Pancreas (tissue), 10 donors: ENCODE measurements at regions not wholly inside any gene's neighbourhood (a gene's known extent, or its start where the extent isn't known, plus 50 kb on each side); places are given as distances from the start of the nearest gene placed in this dataset.

Experiments
- ATAC-seq, 4 donors: fragments of 200-7000 bp; cut with Tn5 transposase; one replicate each; pipeline versions ENCODE4 v1.8.0 to v1.9.1; 2020; ENCODE audit warnings: mild to moderate bottlenecking in 4 of 4, moderate library complexity in 4 of 4
- DNase-seq, 6 donors: peaks; one replicate each; pipeline ENCODE4 v3.0.0-alpha.2; 2020
- FAIRE-seq: peaks from 2 replicates; lab custom pipeline; 2012; peaks lifted over from hg19 to GRCh38; lab: Jason Lieb, UNC
- H3K27ac ChIP-seq, 4 donors: fragments of 200-600 bp; sonication (generic); 1 replicate in 3 of 4; 2 replicates in 1 of 4; pipeline versions ENCODE4 v1.5.0 to v1.8.0; 2020
- H3K27me3 ChIP-seq, 4 donors: fragments of 200-600 bp; one replicate each; pipeline ENCODE4 v1.8.0; 2021
- H3K36me3 ChIP-seq, 3 donors: fragments of 200-600 bp; sonication (generic) in 1 of 3; one replicate each; pipeline versions ENCODE4 v1.5.0 to v1.8.0; 2020 to 2021
- H3K4me1 ChIP-seq, 3 donors: fragments of 200-600 bp; one replicate each; pipeline ENCODE4 v1.8.0; 2021
- H3K4me3 ChIP-seq, 4 donors: fragments of 200-600 bp; sonication (generic) in 2 of 4; one replicate each; pipeline versions ENCODE4 v1.5.0 to v1.8.0; 2020 to 2021
- H3K9me3 ChIP-seq, 4 donors: fragments of 200-600 bp; one replicate each; pipeline ENCODE4 v1.8.0; 2021
- CTCF ChIP-seq, 4 donors: fragments of 200-600 bp; sonication (generic) in 3 of 4; IDR thresholded peaks; one replicate each; pipeline versions ENCODE4 v1.5.0 to v1.8.0; 2021; ENCODE audit warnings: antibody characterized with exemption in 4 of 4
- WGBS, 2 donors: extraction: QIAGEN DNeasy Blood & Tissue Kit; methylation state at CpG; one replicate each; pipeline ENCODE4 v1.1.7; 2013; 5-methylcytosine and 5-hydroxymethylcytosine counted together
- intact Hi-C, 3 donors: fragments of 100-400 bp; cut with DNase I; formaldehyde crosslinking; loops; one replicate each; pipeline versions ENCODE4 v1.11.1 to v1.14.2; 2022
- donor health status: healthy with polysubstance abuse.
- donor health status: DM: no; HTN: no; CAD: no; lungs with moderate emphysema.
- donor health status: DM: no; HTN: no; CAD: no.
- donor health status: control.
- donor health status: control.
- donor health status: Bipolar disorder and iron deficiency.
- donor health status: DM: yes; HTN: yes; CAD: no.
- donor health status: DM: no; HTN: no; CAD: no.
- donor health status: DM: no; HTN: no; CAD: no.
- donor health status: DM: yes; HTN: yes; CAD: no.

- no peaks in the 10 kb centered on the region for H3K27me3 ChIP-seq
- WGBS, 2 donors: 5 to 7% methylated on average over 28 of the region's 28 CpGs
- ATAC-seq (peak in 2 of 4 donors; percentile 0), DNase-seq (peak in 4 of 6 donors; percentile 37 to 76 (median 62)), FAIRE-seq (no peak)
- peak overlapping the region; percentile 75 to 98 (median 88) for H3K4me3 ChIP-seq
- no peak for TF ChIP-seq CTCF (IDR thresholded peaks at IDR 0.05)
- peaks cover 22 to 29% (median 23%) of the 10 kb centered on the region in 3 donors for H3K4me1 ChIP-seq
- peak overlapping the region; percentile 93 to 98 (median 97) for H3K27ac ChIP-seq
- H3K36me3 ChIP-seq: no peaks in the 10 kb centered on the region
- H3K9me3 ChIP-seq: no peaks in the 10 kb centered on the region
- intact Hi-C loops: no loop called here
These were observed 76.4 kb upstream of the PPARA start for GRCh38 chr22:46073683-46074504.

- FAIRE-seq: no peak
- Histone ChIP-seq H3K27ac (peak overlapping the region; percentile 93 to 98 (median 97)), H3K4me1 (peaks cover 32 to 39% (median 34%) of the 10 kb centered on the region in 3 donors), H3K36me3 (no peaks in the 10 kb centered on the region), H3K27me3 (no peaks in the 10 kb centered on the region), H3K4me3 (peak overlapping the region; percentile 75 to 98 (median 88)), H3K9me3 (no peaks in the 10 kb centered on the region)
- intact Hi-C loops: no loop called here
- DNase-seq: peak in 4 of 6 donors; percentile 53 to 81 (median 62)
- no peak for TF ChIP-seq CTCF (IDR thresholded peaks at IDR 0.05)
- 6% methylated on average over 19 of the region's 19 CpGs for WGBS, 2 donors
- no peak for ATAC-seq
These were observed 75.4 kb upstream of the PPARA start for GRCh38 chr22:46074771-46075551.

GRCh38 chr22:46075764-46076531 is 74.4 kb upstream of the PPARA start:
- H3K36me3 ChIP-seq: no peaks in the 10 kb centered on the region
- H3K4me3 ChIP-seq: peak overlapping the region in 3 of 4 donors; percentile 87 to 98 (median 89)
- intact Hi-C loops: no loop called here
- ATAC-seq (no peak), FAIRE-seq (no peak), DNase-seq (peak in 4 of 6 donors; percentile 21 to 57 (median 42))
- no peak for TF ChIP-seq CTCF (IDR thresholded peaks at IDR 0.05)
- H3K27ac ChIP-seq: peak overlapping the region; percentile 93 to 98 (median 97)
- 8 to 10% methylated on average over 15 of the region's 15 CpGs for WGBS, 2 donors
- no peaks in the 10 kb centered on the region for H3K9me3 ChIP-seq
- H3K4me1 ChIP-seq: peaks cover 32 to 41% (median 35%) of the 10 kb centered on the region in 3 donors
- H3K27me3 ChIP-seq: no peaks in the 10 kb centered on the region

GRCh38 chr22:46076651-46077339 is 73.5 kb upstream of the PPARA start:
- no peak for TF ChIP-seq CTCF (IDR thresholded peaks at IDR 0.05)
- H3K4me1 ChIP-seq: peaks cover 34 to 43% (median 41%) of the 10 kb centered on the region in 3 donors
- FAIRE-seq: no peak
- H3K36me3 ChIP-seq: no peaks in the 10 kb centered on the region
- peak in 4 of 6 donors; percentile 43 to 81 (median 70) for DNase-seq
- peak overlapping the region; percentile 93 to 98 (median 97) for H3K27ac ChIP-seq
- H3K9me3 ChIP-seq: no peaks in the 10 kb centered on the region
- intact Hi-C loops: no loop called here
- WGBS, 2 donors: 10 to 12% methylated on average over 23 of the region's 23 CpGs
- H3K27me3 ChIP-seq: no peaks in the 10 kb centered on the region
- peak overlapping the region in 3 of 4 donors; percentile 8 to 98 (median 87) for H3K4me3 ChIP-seq
- peak in 1 of 4 donors; percentile 5 for ATAC-seq
